OCI-LY3 (cell line): ENCODE measurements at regions not wholly inside any gene's neighbourhood (a gene's known extent, or its start where the extent isn't known, plus 50 kb on each side); places are given as distances from the start of the nearest gene placed in this dataset.
"Not testable (repeated sequence)": the region's sequence is repeated elsewhere in the genome, so short reads cannot be mapped to it uniquely, and the experiment has no call there.

Experiments
- H2AFZ ChIP-seq: fragments of 200-600, 300-600 bp; shearing (Covaris generic); 2 replicates; pipeline ENCODE4 v1.6.0; 2014; ENCODE audit warnings: antibody characterized with exemption, low read depth, low read length
- H3K27ac ChIP-seq: fragments of 200-600, 300-600 bp; sonication (generic); 2 replicates; pipeline ENCODE4 v1.5.1; 2014; ENCODE audit warnings: mild to moderate bottlenecking, low read length, moderate library complexity, mixed read lengths
- H3K27me3 ChIP-seq: fragments of 200-600, 300-600 bp; sonication (generic); 2 replicates; pipeline ENCODE4 v1.6.1; 2014; ENCODE audit warnings: low read depth, low read length, mixed read lengths
- H3K36me3 ChIP-seq: fragments of 200-600, 300-600 bp; sonication (generic); replicated peaks from 2 replicates; pipeline ENCODE3; 2014; ENCODE audit warnings: low read depth, low read length, mixed read lengths
- H3K4me1 ChIP-seq: fragments of 300-600, 200-600 bp; sonication (generic); 2 replicates; pipeline ENCODE4 v1.6.1; 2014; ENCODE audit warnings: low read length, mixed read lengths
- H3K4me2 ChIP-seq: fragments of 200-600, 300-600 bp; sonication (generic); 2 replicates; pipeline ENCODE4 v1.6.1; 2014; ENCODE audit warnings: low read length, mixed read lengths
- H3K4me3 ChIP-seq: fragments of 300-600, 200-600 bp; sonication (generic); 2 replicates; pipeline ENCODE4 v1.5.1; 2014; ENCODE audit warnings: antibody characterized with exemption, mild to moderate bottlenecking, low read length, moderate library complexity
- H3K79me2 ChIP-seq: fragments of 300-600, 200-600 bp; shearing (Covaris generic); 2 replicates; pipeline ENCODE4 v1.6.1; 2014; ENCODE audit warnings: mild to moderate bottlenecking, low read length, mixed read lengths
- H3K9ac ChIP-seq: fragments of 300-600, 200-600 bp; shearing (Covaris generic); 2 replicates; pipeline ENCODE4 v1.6.0; 2014; ENCODE audit warnings: mild to moderate bottlenecking, low read length, moderate library complexity
- H3K9me3 ChIP-seq: fragments of 200-600, 300-600 bp; shearing (Covaris generic); 2 replicates; pipeline ENCODE4 v1.6.1; 2014; ENCODE audit warnings: low read length, mixed read lengths; ENCODE audit not compliant: insufficient read depth
- H4K20me1 ChIP-seq: fragments of 200-600, 300-600 bp; sonication (generic); 2 replicates; pipeline ENCODE4 v1.6.1; 2016; ENCODE audit warnings: low read length, mixed read lengths; ENCODE audit not compliant: insufficient read depth
- CTCF ChIP-seq: fragments of 200-600, 300-600 bp; sonication (generic); IDR thresholded peaks from 2 replicates; pipeline ENCODE4 v1.5.1; 2014; ENCODE audit warnings: antibody characterized with exemption, low read length, low read depth
- EZH2phosphoT487 ChIP-seq: fragments of 200-600 bp; shearing (Covaris generic); IDR thresholded peaks from 2 replicates; pipeline ENCODE4 v1.6.1; 2018; ENCODE audit warnings: antibody characterized with exemption, mixed run types, low read depth

GRCh38 chr22:41036924-41037323 lies 55.5 kb upstream of the EP300 start:
- TF ChIP-seq EZH2phosphoT487 (no peak), CTCF (no peak)
- H4K20me1 ChIP-seq: no peaks in the 10 kb centered on the region
- no peaks in the 10 kb centered on the region for H3K79me2 ChIP-seq
- peaks cover 8% of the 10 kb centered on the region for H3K27me3 ChIP-seq
- no peak overlapping the region for H3K9ac ChIP-seq
- no peak overlapping the region for H2AFZ ChIP-seq
- no peak overlapping the region for H3K4me2 ChIP-seq
- H3K4me3 ChIP-seq: no peak overlapping the region
- H3K36me3 ChIP-seq: no peaks in the 10 kb centered on the region
- no peak overlapping the region for H3K27ac ChIP-seq
- H3K9me3 ChIP-seq: no peaks in the 10 kb centered on the region
- no peaks in the 10 kb centered on the region for H3K4me1 ChIP-seq

- no peak for TF ChIP-seq CTCF
- no peak for TF ChIP-seq EZH2phosphoT487
- Histone ChIP-seq H3K4me2 (no peak overlapping the region), H3K9me3 (no peaks in the 10 kb centered on the region), H3K4me1 (no peaks in the 10 kb centered on the region), H3K27me3 (peaks cover 8% of the 10 kb centered on the region), H3K27ac (no peak overlapping the region), H2AFZ (no peak overlapping the region), H3K36me3 (no peaks in the 10 kb centered on the region), H4K20me1 (no peaks in the 10 kb centered on the region), H3K79me2 (no peaks in the 10 kb centered on the region), H3K9ac (no peak overlapping the region), H3K4me3 (no peak overlapping the region)
These were observed 53.7 kb upstream of the EP300 start for GRCh38 chr22:41038732-41039131.

- not testable (repeated sequence) for H3K9ac ChIP-seq, H3K4me2 ChIP-seq, H2AFZ ChIP-seq, H3K79me2 ChIP-seq, H3K36me3 ChIP-seq, H3K27me3 ChIP-seq, H4K20me1 ChIP-seq, H3K9me3 ChIP-seq, H3K4me1 ChIP-seq, H3K4me3 ChIP-seq, H3K27ac ChIP-seq
These were observed 52.8 kb upstream of the EP300 start for GRCh38 chr22:41039641-41040040.

- Histone ChIP-seq H3K4me1 (no peaks in the 10 kb centered on the region), H3K27me3 (peaks cover 6% of the 10 kb centered on the region), H3K27ac (no peak overlapping the region), H3K9me3 (no peaks in the 10 kb centered on the region), H4K20me1 (no peaks in the 10 kb centered on the region), H3K4me2 (no peak overlapping the region), H3K36me3 (no peaks in the 10 kb centered on the region), H3K79me2 (no peaks in the 10 kb centered on the region), H3K9ac (no peak overlapping the region), H3K4me3 (no peak overlapping the region), H2AFZ (no peak overlapping the region)
- TF ChIP-seq EZH2phosphoT487 (no peak), CTCF (no peak)
These were observed 51.9 kb upstream of the EP300 start for GRCh38 chr22:41040483-41040882.

GRCh38 chr22:41041532-41041931 lies 50.9 kb upstream of the EP300 start:
- H3K27me3 ChIP-seq: peaks cover 6% of the 10 kb centered on the region
- H3K9me3 ChIP-seq: no peaks in the 10 kb centered on the region
- H3K9ac ChIP-seq: no peak overlapping the region
- no peaks in the 10 kb centered on the region for H3K79me2 ChIP-seq
- H3K4me1 ChIP-seq: no peaks in the 10 kb centered on the region
- H4K20me1 ChIP-seq: no peaks in the 10 kb centered on the region
- no peaks in the 10 kb centered on the region for H3K36me3 ChIP-seq
- no peak overlapping the region for H3K4me2 ChIP-seq
- H3K4me3 ChIP-seq: no peak overlapping the region
- no peak overlapping the region for H3K27ac ChIP-seq
- no peak overlapping the region for H2AFZ ChIP-seq
- no peak for TF ChIP-seq CTCF
- TF ChIP-seq EZH2phosphoT487: no peak
